ENCODE measurements at regions not wholly inside any gene's neighbourhood (a gene's known extent, or its start where the extent isn't known, plus 50 kb on each side); places are given as distances from the start of the nearest gene placed in this dataset.

DNA sequence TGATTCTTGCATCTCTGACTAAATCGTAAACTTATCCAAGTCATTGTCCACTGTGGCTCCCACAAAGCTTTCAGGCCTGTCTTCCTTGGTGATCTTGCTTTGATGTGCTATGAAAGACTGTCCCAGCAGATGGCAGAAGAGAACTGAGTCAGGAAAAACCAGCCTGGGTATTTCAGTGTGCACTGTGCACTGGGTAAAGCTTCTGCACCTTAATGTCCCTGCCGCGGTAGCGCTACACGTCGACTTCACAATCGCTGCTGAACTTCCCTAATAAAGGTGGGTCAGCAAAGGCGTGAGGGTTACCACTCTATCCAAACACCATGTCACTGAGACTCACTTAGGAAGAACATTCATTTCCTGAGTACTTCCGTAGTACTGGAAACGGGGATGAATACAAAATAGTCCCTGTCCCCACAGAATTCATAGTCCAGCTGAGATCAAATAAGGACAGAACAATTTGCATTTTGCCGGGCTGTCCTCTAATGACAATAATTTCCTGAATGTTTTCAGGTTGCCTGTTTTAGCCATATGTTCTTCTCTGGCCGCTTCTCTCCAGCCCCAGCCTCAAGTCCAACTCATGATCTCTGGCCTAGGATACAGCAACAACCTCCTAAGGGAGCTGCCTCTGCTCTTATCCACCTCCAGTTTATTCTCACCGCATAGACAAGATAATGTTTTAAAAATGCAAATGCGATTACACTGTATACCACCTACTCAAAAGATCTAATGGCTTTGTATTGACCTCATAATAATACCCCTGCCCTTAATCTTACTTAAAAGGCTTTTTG is 83.6 kb upstream of the AKAP13 start:
- TF ChIP-seq, protein P1, sequence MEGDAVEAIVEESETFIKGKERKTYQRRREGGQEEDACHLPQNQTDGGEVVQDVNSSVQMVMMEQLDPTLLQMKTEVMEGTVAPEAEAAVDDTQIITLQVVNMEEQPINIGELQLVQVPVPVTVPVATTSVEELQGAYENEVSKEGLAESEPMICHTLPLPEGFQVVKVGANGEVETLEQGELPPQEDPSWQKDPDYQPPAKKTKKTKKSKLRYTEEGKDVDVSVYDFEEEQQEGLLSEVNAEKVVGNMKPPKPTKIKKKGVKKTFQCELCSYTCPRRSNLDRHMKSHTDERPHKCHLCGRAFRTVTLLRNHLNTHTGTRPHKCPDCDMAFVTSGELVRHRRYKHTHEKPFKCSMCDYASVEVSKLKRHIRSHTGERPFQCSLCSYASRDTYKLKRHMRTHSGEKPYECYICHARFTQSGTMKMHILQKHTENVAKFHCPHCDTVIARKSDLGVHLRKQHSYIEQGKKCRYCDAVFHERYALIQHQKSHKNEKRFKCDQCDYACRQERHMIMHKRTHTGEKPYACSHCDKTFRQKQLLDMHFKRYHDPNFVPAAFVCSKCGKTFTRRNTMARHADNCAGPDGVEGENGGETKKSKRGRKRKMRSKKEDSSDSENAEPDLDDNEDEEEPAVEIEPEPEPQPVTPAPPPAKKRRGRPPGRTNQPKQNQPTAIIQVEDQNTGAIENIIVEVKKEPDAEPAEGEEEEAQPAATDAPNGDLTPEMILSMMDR (IDR thresholded peaks at IDR 0.05; ENCODE audit: low read length) = peak; percentile 85
- TF ChIP-seq EZH2 (IDR thresholded peaks at IDR 0.05; ENCODE audit: borderline replicate concordance, low read length) = no peak

Measured in OCI-LY1 (cell line).